Memory B cell (primary cell): ENCODE measurements at regions not wholly inside any gene's neighbourhood (a gene's known extent, or its start where the extent isn't known, plus 50 kb on each side); places are given as distances from the start of the nearest gene placed in this dataset.

Source experiments
- ATAC-seq: fragments of 150-1000 bp; cut with Tn5 transposase; 2 replicates; pipeline ENCODE4 v1.10.0; 2021; ENCODE audit warnings: low read depth, mild to moderate bottlenecking, moderate library complexity
- DNase-seq, 2 donors: peaks; one replicate each; pipeline ENCODE4 v3.0.0; 2022; ENCODE audit warnings: low spot score in 2 of 2
- H3K27ac Mint-ChIP-seq: one replicate; pipeline ENCODE4 v1.8.0; 2022; ENCODE audit warnings: mild to moderate bottlenecking, moderate library complexity, mixed read lengths
- H3K27me3 Mint-ChIP-seq: one replicate; pipeline ENCODE4 v1.8.0; 2022; ENCODE audit warnings: mixed read lengths
- H3K36me3 Mint-ChIP-seq: one replicate; pipeline ENCODE4 v1.8.0; 2022; ENCODE audit warnings: mild to moderate bottlenecking, mixed read lengths
- H3K4me1 Mint-ChIP-seq: one replicate; pipeline ENCODE4 v1.8.0; 2022; ENCODE audit warnings: mixed read lengths
- H3K4me3 Mint-ChIP-seq: one replicate; pipeline ENCODE4 v1.8.0; 2022; ENCODE audit warnings: mild to moderate bottlenecking, moderate library complexity, mixed read lengths
- H3K9me3 Mint-ChIP-seq: one replicate; pipeline ENCODE4 v1.8.0; 2022; ENCODE audit warnings: mixed read lengths

DNA sequence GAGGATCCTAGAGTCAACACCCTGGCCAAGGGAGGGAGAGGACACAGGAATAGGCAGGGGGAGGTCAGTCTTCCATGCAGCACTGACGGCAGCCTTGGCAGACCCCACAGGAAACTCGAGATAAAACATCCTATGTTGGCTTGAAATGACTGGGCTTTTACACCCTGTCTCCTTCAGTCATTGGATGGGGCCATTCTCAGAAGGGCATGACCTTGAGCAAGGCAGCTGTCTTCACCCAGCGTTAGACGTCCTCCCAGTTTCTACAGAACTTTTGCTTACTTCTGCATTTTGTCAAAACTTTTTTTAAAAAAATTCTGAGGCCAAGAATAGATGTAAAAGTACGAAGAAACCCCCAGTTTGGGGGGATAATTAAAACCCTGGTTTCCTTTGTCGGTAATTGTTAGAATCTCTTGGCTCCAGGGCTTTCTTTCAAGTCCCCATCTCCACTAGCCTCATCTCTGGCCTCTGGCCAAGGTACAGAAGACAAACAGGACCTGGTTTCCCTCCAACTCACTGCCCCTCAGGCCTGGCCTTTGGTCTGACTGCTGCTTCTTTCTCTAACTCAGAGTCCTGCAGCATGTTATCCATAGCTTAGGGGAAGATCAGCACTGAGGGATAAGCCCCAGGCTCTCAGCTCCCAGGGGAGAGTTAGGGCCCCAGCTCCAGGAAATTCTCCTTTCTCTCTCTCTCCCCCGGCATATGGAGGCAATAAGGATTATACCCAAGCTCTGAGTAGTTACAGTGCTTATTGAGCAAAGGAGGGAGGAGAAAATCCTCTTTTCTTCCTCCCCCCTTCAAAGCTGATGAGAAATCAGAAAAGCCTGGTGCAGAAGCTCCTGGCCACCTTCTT is 51.6 kb upstream of the KCND3 start:
- no peak overlapping the region for H3K27ac Mint-ChIP-seq
- H3K9me3 Mint-ChIP-seq: no peaks in the 10 kb centered on the region
- no peak overlapping the region for H3K4me3 Mint-ChIP-seq
- DNase-seq (no peak), ATAC-seq (peak; percentile 57)
- peaks cover 3% of the 10 kb centered on the region for H3K4me1 Mint-ChIP-seq
- H3K27me3 Mint-ChIP-seq: peaks cover 11% of the 10 kb centered on the region
- no peaks in the 10 kb centered on the region for H3K36me3 Mint-ChIP-seq

DNA sequence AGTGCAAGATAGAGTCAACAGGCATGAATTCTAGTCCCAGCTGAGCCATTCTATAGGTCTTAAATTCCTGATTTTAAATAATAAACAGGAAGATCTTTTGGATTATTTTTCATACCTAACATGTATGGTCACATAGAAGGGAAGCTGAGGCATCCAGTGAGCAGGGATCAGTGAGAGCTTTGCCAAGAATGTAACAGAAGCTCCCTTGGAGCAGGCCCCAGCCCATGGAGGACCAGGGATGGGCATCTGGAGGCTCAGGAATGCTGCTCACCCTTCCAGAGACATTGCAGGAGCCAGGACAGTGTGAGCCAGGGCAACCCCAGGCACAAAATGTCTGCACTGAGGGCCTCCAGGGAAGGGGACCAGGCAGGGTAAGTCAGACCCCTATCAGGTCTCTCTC is 54.4 kb upstream of the KCND3 start:
- H3K4me1 Mint-ChIP-seq: peaks cover 3% of the 10 kb centered on the region
- no peak overlapping the region for H3K27ac Mint-ChIP-seq
- H3K4me3 Mint-ChIP-seq: no peak overlapping the region
- peaks cover 19% of the 10 kb centered on the region for H3K27me3 Mint-ChIP-seq
- H3K9me3 Mint-ChIP-seq: no peaks in the 10 kb centered on the region
- DNase-seq (no peak), ATAC-seq (no peak)
- no peaks in the 10 kb centered on the region for H3K36me3 Mint-ChIP-seq

DNA sequence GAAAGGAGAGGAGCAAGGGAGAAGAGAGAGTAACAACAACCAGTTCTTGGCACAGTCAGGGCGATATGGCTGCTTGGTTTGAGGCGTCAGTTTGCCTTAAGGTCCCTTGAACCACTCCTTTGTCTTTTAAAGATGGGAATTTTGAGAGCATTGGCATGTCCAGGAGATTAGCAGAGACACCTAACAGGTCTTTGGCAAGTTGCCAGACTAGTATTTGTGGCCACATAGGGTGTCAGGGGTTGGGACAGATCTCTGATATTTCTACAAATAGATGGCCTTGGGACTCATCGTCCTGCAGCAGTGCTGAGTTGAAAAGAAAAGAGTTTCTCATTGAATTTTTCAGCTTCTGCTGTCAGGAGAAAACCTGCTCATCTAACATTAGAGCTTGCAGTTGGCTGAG is 55.3 kb upstream of the KCND3 start:
- Mint-ChIP-seq H3K4me1 (peaks cover 3% of the 10 kb centered on the region), H3K4me3 (no peak overlapping the region), H3K9me3 (no peaks in the 10 kb centered on the region), H3K36me3 (no peaks in the 10 kb centered on the region), H3K27me3 (peaks cover 19% of the 10 kb centered on the region), H3K27ac (no peak overlapping the region)
- DNase-seq (no peak), ATAC-seq (no peak)

DNA sequence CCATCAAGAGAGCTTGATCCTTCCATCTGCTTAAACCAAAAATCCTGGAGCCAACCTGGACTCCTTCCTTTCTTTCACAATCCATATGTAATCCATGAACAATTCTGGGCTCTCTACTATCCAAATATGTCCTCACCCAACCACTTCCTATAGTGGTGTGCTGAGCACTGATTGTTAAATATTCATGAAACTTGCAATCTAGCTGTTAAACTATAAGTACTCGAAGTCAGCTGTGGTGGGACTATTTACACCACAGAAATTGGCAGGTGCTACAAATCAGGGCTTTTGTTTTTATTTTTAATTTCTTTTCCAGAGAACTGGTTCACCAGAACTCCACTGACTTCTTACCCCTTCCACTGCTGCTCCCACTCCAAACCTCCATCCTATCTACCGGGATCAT is 57.2 kb upstream of the KCND3 start:
- no peak for ATAC-seq
- Mint-ChIP-seq H3K4me3 (no peak overlapping the region), H3K36me3 (no peaks in the 10 kb centered on the region), H3K27ac (no peak overlapping the region), H3K27me3 (peaks cover 27% of the 10 kb centered on the region), H3K4me1 (peaks cover 3% of the 10 kb centered on the region), H3K9me3 (no peaks in the 10 kb centered on the region)
- DNase-seq: no peak

DNA sequence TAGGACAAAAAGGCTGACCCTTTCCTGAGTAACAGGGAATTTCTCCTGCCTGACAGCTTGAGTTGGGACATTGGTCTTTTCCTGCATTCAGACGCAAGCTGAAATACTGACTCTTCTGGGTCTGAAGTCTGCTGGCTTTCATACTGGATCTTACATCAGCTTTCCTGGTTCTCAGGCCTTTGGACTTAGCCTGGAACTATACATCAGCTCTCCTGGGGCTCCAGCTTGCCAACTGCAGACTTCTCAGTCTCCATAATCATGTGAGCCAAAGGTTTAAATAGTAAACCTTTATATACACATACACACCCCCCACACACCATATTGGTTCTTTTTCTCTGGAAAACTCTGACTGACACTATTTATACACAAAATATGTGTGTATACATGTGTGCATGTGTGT is 59.0 kb upstream of the KCND3 start:
- Mint-ChIP-seq H3K36me3 (no peaks in the 10 kb centered on the region), H3K9me3 (no peaks in the 10 kb centered on the region), H3K4me3 (no peak overlapping the region), H3K27ac (no peak overlapping the region), H3K27me3 (peaks cover 29% of the 10 kb centered on the region), H3K4me1 (peaks cover 3% of the 10 kb centered on the region)
- ATAC-seq (no peak), DNase-seq (no peak)

DNA sequence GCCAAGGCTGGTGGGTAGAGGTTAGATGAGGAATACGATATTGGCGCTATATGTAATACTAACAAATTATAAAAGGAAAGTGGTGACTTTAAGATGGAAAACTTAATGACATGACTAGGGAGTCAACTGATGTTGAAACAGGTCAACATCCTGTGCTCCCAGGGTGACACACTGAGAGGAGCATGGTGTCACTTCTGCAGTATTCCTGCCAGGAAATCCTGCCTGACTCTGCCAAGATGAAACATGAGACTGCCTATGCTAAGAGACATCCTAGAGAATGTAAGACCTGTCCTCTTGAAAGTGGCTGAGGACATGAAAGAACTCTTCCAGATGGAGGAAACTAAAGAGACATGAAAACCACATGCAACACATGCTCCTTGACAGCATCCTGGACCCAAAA is 65.0 kb upstream of the KCND3 start:
- Mint-ChIP-seq H3K27ac (no peak overlapping the region), H3K4me3 (no peak overlapping the region), H3K27me3 (peaks cover 22% of the 10 kb centered on the region), H3K4me1 (no peaks in the 10 kb centered on the region), H3K9me3 (no peaks in the 10 kb centered on the region), H3K36me3 (no peaks in the 10 kb centered on the region)
- ATAC-seq (no peak), DNase-seq (no peak)

DNA sequence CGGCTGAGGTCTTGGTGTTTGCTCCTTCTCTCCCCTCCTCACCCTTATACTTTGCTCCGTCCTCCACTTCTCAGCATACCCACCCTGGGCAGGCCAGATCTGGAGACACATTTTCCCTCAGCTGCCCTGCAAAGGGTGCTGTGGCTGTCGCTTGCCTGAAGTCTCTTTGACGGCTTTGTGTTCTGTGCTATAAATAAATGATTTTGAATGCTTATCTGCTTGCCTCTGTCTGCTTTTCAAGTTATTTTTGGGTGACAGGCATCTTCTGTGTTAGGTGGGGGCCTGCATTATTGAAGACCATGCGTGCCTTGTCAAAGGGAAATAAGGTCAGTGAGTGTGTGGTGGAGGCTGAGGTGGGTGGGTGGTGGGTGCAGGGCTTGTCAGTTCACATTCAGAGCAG is 66.9 kb upstream of the KCND3 start:
- H3K9me3 Mint-ChIP-seq: no peaks in the 10 kb centered on the region
- no peak overlapping the region for H3K27ac Mint-ChIP-seq
- H3K4me1 Mint-ChIP-seq: peaks cover 10% of the 10 kb centered on the region
- H3K36me3 Mint-ChIP-seq: no peaks in the 10 kb centered on the region
- ATAC-seq: no peak
- peaks cover 19% of the 10 kb centered on the region for H3K27me3 Mint-ChIP-seq
- no peak for DNase-seq
- no peak overlapping the region for H3K4me3 Mint-ChIP-seq

DNA sequence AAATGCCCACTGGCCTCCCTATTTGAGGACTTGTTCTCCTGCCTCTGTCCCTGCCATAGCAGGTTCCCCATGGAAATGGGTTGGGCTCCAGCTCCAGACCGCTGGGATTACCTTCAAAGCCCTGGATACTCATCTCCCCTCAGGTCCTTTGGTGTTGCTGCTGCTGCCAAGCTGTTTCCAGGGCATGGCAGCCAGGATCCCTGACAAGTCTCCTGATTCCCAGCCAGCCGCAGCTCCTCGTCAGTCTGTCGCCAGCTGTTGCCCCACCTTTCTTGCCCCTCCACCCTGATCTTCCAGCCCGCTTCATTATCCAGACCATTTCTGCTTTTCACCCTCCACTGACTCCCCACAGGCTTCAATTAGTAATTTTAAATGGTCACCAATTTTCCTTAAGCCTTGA is 68.3 kb upstream of the KCND3 start:
- no peaks in the 10 kb centered on the region for H3K36me3 Mint-ChIP-seq
- no peak overlapping the region for H3K4me3 Mint-ChIP-seq
- peaks cover 13% of the 10 kb centered on the region for H3K4me1 Mint-ChIP-seq
- no peaks in the 10 kb centered on the region for H3K9me3 Mint-ChIP-seq
- ATAC-seq (no peak), DNase-seq (no peak)
- no peak overlapping the region for H3K27ac Mint-ChIP-seq
- H3K27me3 Mint-ChIP-seq: peaks cover 26% of the 10 kb centered on the region

DNA sequence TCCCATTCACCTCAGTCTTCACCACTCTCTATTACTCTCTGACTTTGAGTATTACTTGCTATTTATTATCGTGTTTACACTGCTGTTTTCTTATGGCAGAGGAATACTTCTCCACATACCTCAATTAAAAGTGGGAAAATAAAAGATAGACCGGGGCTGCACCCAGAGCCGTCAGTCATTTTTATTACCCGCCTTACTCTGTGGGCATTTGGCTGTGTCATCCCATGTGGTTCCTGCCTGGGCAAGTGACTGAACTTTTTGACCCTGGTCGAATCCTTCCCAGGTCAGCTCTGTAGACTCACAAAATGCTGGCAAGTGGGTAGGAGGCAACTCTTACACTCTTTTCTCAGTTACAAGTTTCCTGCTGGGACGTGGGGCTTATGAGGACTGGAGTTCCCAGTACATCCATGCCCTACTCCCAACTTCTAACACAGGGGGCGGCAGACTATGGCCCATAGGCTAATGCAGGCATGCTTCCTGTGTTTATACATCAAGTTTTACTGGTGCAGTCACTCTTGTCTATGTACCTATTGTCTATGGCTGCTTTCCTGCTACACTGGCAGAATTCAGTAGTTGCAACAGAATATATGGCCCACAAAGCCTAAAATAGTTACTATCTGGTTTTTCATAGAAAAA is 69.5 kb upstream of the KCND3 start:
- Mint-ChIP-seq H3K27me3 (peaks cover 26% of the 10 kb centered on the region), H3K9me3 (no peaks in the 10 kb centered on the region), H3K36me3 (no peaks in the 10 kb centered on the region), H3K4me1 (peaks cover 14% of the 10 kb centered on the region), H3K27ac (no peak overlapping the region), H3K4me3 (no peak overlapping the region)
- no peak for ATAC-seq
- no peak for DNase-seq

DNA sequence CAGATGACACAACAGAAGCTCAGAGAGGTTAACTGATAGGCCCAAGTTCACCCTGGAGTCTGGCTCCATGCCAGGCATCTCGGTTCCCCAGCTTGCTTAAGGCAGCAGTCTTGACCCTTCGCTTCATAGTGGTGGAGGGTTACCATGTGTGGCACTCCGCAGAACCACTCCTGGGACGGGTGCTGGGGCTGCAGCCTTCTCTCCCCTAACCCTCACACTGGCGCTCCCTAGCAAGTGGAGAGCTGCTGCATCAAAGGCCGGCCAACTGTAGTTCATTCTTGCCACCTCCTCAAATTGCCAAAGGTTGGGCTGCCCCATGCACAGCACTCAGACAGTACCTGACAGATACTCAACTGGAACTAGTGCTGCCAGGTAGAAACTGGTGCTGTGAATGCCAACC is 70.2 kb upstream of the KCND3 start:
- Mint-ChIP-seq H3K4me3 (no peak overlapping the region), H3K4me1 (peaks cover 21% of the 10 kb centered on the region), H3K9me3 (no peaks in the 10 kb centered on the region), H3K36me3 (no peaks in the 10 kb centered on the region), H3K27me3 (peaks cover 24% of the 10 kb centered on the region), H3K27ac (no peak overlapping the region)
- ATAC-seq: no peak
- no peak for DNase-seq

DNA sequence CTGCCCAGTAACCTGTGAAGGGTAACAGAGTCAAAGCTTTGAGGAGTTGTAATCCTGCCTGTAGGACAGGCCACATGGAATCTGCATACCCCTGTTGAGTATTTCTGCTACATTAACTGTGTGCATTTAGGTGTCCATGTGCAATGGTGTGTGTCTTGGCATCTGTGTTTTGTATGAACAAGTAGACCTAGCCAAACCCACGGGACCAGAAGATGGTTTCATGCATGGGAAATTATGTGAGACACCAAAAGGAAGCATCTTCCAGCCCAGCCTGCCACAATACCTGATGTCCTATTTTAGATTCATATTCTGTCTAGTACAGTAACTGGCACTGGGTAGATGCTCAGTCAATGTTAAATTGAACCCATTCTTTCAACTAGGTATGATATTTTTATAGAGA is 70.8 kb upstream of the KCND3 start:
- Mint-ChIP-seq H3K4me1 (peaks cover 23% of the 10 kb centered on the region), H3K27ac (no peak overlapping the region), H3K4me3 (no peak overlapping the region), H3K9me3 (no peaks in the 10 kb centered on the region), H3K36me3 (no peaks in the 10 kb centered on the region), H3K27me3 (peaks cover 23% of the 10 kb centered on the region)
- no peak for DNase-seq
- ATAC-seq: peak; percentile 48

DNA sequence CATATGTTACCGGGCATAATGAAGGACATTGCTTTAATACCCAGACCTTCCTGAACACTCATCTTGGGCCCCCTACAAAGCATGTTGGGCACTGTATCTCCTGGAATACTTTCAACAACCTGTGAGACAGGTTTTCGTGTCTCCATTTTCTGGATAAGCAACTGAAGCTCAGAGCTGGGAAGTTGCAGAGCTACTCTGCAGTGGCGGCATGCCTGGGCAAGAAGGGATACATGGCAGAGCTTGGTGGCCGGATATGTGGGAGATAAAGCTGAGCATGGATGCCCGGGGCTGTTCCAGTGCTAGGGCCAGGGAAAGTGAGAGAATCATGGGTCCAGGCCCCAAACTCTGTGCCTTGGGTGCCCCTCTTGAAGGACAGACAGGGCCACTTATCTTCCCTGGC is 71.6 kb upstream of the KCND3 start:
- H3K27me3 Mint-ChIP-seq: peaks cover 23% of the 10 kb centered on the region
- H3K27ac Mint-ChIP-seq: no peak overlapping the region
- ATAC-seq: no peak
- no peak for DNase-seq
- H3K9me3 Mint-ChIP-seq: no peaks in the 10 kb centered on the region
- H3K4me3 Mint-ChIP-seq: no peak overlapping the region
- no peaks in the 10 kb centered on the region for H3K36me3 Mint-ChIP-seq
- H3K4me1 Mint-ChIP-seq: peaks cover 23% of the 10 kb centered on the region

DNA sequence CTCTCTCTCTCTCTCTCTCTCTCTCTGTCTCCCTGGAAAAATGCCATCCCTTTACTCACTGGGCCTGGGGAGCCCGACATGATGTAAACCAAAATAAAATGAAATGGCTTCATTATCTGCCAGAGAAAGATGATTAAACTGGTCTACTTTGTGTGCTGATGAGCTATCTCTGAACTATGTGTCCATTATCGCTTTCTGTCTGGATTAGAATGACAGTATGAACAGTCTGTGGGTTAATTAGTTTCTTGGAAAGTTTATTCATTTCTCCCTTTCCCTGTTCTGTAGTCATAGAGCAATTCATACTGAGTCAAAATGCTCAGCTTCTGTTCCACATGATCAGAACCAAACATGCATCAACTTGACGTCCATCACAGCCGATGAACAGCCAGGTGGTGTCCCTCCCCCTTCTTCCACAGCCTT is 72.4 kb upstream of the KCND3 start:
- ATAC-seq (no peak), DNase-seq (no peak)
- H3K27me3 Mint-ChIP-seq: peaks cover 23% of the 10 kb centered on the region
- no peak overlapping the region for H3K27ac Mint-ChIP-seq
- peaks cover 23% of the 10 kb centered on the region for H3K4me1 Mint-ChIP-seq
- H3K36me3 Mint-ChIP-seq: no peaks in the 10 kb centered on the region
- H3K9me3 Mint-ChIP-seq: no peaks in the 10 kb centered on the region
- H3K4me3 Mint-ChIP-seq: no peak overlapping the region

DNA sequence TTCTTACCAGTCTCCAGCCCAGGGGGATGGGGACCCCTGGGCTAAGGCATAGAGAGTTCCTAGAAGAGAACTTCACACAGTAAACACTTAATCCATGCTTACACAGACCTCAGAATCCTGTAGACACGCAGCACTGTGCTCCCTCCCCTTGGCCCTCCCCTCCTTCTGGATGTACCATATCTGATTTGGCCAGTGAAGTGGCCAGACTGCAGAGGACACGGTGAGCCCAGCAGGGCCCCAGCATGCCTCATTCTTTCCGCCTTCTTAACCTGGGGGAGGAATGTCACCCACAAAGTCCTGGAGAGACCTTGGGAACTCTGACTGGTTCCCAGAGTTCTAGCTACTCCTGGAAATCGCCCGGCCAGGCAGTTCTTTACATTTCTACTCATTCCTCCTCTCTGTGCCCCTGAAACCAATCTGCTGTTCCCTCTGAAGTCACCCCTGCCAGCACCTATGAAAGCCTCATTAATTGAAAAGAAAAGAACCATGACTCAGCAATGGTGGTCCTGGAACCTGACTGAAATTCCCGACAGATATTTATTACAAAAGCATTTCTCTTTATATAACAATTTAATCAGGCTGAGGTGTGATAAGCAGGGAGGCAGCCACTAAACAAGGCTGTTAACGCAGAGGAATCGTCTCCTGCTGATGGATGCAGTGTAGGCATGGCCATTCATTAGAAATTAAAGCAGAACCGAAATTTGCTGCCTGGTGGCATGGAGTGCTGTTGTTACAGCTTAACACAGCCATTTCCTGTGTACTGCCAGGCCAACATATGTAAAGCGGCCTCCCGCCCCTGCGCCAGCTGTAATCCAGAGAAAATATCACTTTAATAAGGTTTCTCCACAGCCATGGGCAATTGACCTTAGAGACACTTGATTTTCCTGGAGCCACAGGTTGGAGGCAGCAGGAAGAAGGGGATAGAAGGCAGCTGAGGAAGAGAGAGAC is 74.6 kb upstream of the KCND3 start:
- peak in 1 of 2 donors; percentile 12 for DNase-seq

More for the DNA sequence above, 74.6 kb upstream of the KCND3 start:
- Mint-ChIP-seq H3K9me3 (no peaks in the 10 kb centered on the region), H3K27me3 (peaks cover 19% of the 10 kb centered on the region), H3K4me3 (peak overlapping the region; percentile 8), H3K27ac (no peak overlapping the region), H3K4me1 (peaks cover 23% of the 10 kb centered on the region), H3K36me3 (no peaks in the 10 kb centered on the region)
- peak; percentile 96 for ATAC-seq
